ENCODE measurements at regions not wholly inside any gene's neighbourhood (a gene's known extent, or its start where the extent isn't known, plus 50 kb on each side); places are given as distances from the start of the nearest gene placed in this dataset.

GRCh38 chrX:113429011-113429410, 588.4 kb upstream of the AMOT start:
- no peak for DNase-seq
- H3K4me1 ChIP-seq: no peaks in the 10 kb centered on the region
- in situ Hi-C loops (cut with MboI; ENCODE audit: low pct_ligation_motif_present in 1 of 4, low pct_unique_long_range_greater_than_20kb in 1 of 4, low sequenced_read_pairs in 3 of 4): no loop called here
- H3K4me3 ChIP-seq: no peak overlapping the region
- H3K27me3 ChIP-seq: no peaks in the 10 kb centered on the region
- 79% methylated on average over 1 of the region's 1 CpG; no CpG with 5 or more reads in 1 of the 2 donors for WGBS, 2 donors (ENCODE audit: low coverage in 1 of 2)
- no peak overlapping the region for H3K27ac ChIP-seq
- TF ChIP-seq POLR2A (IDR thresholded peaks at IDR 0.05) (no peak), EP300 (IDR thresholded peaks at IDR 0.05; ENCODE audit: low read depth) (no peak)
- no peaks in the 10 kb centered on the region for H3K9me3 ChIP-seq
- H3K36me3 ChIP-seq: no peaks in the 10 kb centered on the region
- intact Hi-C loops (cut with DNase I; ENCODE audit: low total_unique reads): no loop called here

DNA sequence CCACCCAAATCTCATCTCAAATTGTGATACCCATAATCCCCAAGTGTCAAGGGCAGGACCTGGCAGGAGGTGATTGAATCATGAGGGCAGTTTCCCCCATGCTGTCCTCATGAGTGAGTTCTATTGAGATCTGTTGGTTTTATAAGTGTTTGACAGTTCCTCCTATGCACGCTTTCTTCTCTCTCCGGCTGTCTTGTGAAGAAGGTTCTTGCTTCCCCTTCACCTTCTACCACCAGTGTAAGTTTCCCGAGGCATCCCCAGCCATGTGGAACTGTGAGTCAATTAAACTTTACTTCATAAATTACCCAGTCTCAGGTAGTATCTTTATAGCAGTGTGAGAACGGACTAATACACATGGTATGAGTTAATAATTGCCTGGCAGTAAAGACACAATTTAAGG, 581.7 kb upstream of the AMOT start:
- TF ChIP-seq CTCF (IDR thresholded peaks at IDR 0.05): no peak
- TF ChIP-seq EP300 (IDR thresholded peaks at IDR 0.05; ENCODE audit: low read depth): no peak
- no peak for TF ChIP-seq POLR2AphosphoS5 (IDR thresholded peaks at IDR 0.05)
- no peak for TF ChIP-seq POLR2A (IDR thresholded peaks at IDR 0.05)
- no peaks in the 10 kb centered on the region for H3K36me3 ChIP-seq
- intact Hi-C loops (cut with DNase I; ENCODE audit: low total_unique reads) (no loop called here), in situ Hi-C loops (cut with MboI; ENCODE audit: low pct_ligation_motif_present in 1 of 4, low pct_unique_long_range_greater_than_20kb in 1 of 4, low sequenced_read_pairs in 3 of 4) (no loop called here)
- H3K27ac ChIP-seq: no peak overlapping the region
- no peaks in the 10 kb centered on the region for H3K9me3 ChIP-seq
- H3K27me3 ChIP-seq: no peaks in the 10 kb centered on the region
- H3K4me1 ChIP-seq: no peaks in the 10 kb centered on the region
- WGBS, 2 donors (ENCODE audit: low coverage in 1 of 2): 67 to 100% methylated on average over 1 to 4 of the region's 4 CpGs
- no peak for DNase-seq
- no peak overlapping the region for H3K4me3 ChIP-seq

DNA sequence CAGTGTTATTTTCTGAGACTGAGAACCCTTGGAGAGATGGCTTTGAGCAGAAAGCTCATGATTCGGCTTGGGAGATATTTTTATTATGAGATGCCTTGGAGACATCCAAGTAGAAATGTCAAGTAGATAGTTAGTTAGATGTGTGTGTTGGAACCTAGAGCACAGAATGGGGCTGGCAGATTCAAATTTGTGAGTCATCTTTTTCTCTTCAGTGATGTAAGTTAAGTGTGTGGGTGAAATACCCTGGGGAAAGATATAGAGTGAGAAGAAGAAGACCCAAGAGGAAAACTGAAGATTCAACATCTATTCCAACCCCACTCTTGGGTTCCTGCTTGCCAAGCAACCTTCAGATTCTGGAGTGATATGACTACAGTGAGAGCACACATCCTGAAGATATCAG, 580.8 kb upstream of the AMOT start:
- no peak overlapping the region for H3K27ac ChIP-seq
- WGBS, 2 donors (ENCODE audit: low coverage in 1 of 2): 96% methylated on average over 1 of the region's 1 CpG; no CpG with 5 or more reads in 1 of the 2 donors
- in situ Hi-C loops (cut with MboI; ENCODE audit: low pct_ligation_motif_present in 1 of 4, low pct_unique_long_range_greater_than_20kb in 1 of 4, low sequenced_read_pairs in 3 of 4) (no loop called here), intact Hi-C loops (cut with DNase I; ENCODE audit: low total_unique reads) (no loop called here)
- H3K27me3 ChIP-seq: no peaks in the 10 kb centered on the region
- no peak overlapping the region for H3K4me3 ChIP-seq
- no peak for DNase-seq
- no peaks in the 10 kb centered on the region for H3K9me3 ChIP-seq
- TF ChIP-seq CTCF (IDR thresholded peaks at IDR 0.05): no peak
- no peak for TF ChIP-seq POLR2A (IDR thresholded peaks at IDR 0.05)
- no peaks in the 10 kb centered on the region for H3K36me3 ChIP-seq
- no peaks in the 10 kb centered on the region for H3K4me1 ChIP-seq

- no peaks in the 10 kb centered on the region for H3K4me1 ChIP-seq
- intact Hi-C loops (cut with DNase I; ENCODE audit: low total_unique reads): no loop called here
- no peak overlapping the region for H3K27ac ChIP-seq
- in situ Hi-C loops (cut with MboI; ENCODE audit: low pct_ligation_motif_present in 1 of 4, low pct_unique_long_range_greater_than_20kb in 1 of 4, low sequenced_read_pairs in 3 of 4): no loop called here
- no peak for DNase-seq
- no peaks in the 10 kb centered on the region for H3K36me3 ChIP-seq
- H3K9me3 ChIP-seq: no peaks in the 10 kb centered on the region
- TF ChIP-seq EP300 (IDR thresholded peaks at IDR 0.05; ENCODE audit: low read depth): no peak
- TF ChIP-seq POLR2AphosphoS5 (IDR thresholded peaks at IDR 0.05): no peak
- TF ChIP-seq CTCF (IDR thresholded peaks at IDR 0.05): no peak
- no peak for TF ChIP-seq POLR2A (IDR thresholded peaks at IDR 0.05)
- H3K27me3 ChIP-seq: no peaks in the 10 kb centered on the region
- no peak overlapping the region for H3K4me3 ChIP-seq
- 60% methylated on average over 1 of the region's 1 CpG; no CpG with 5 or more reads in 1 of the 2 donors for WGBS, 2 donors (ENCODE audit: low coverage in 1 of 2)
Observed at GRCh38 chrX:113412106-113412505, 571.5 kb upstream of the AMOT start.

- WGBS, 2 donors (ENCODE audit: low coverage in 1 of 2): 92 to 100% methylated on average over 1 to 3 of the region's 3 CpGs
- no peaks in the 10 kb centered on the region for H3K27me3 ChIP-seq
- H3K4me3 ChIP-seq: no peak overlapping the region
- intact Hi-C loops (cut with DNase I; ENCODE audit: low total_unique reads): no loop called here
- H3K9me3 ChIP-seq: no peaks in the 10 kb centered on the region
- in situ Hi-C loops (cut with MboI; ENCODE audit: low pct_ligation_motif_present in 1 of 4, low pct_unique_long_range_greater_than_20kb in 1 of 4, low sequenced_read_pairs in 3 of 4): no loop called here
- no peaks in the 10 kb centered on the region for H3K4me1 ChIP-seq
- no peak for TF ChIP-seq POLR2AphosphoS5 (IDR thresholded peaks at IDR 0.05)
- TF ChIP-seq EP300 (IDR thresholded peaks at IDR 0.05; ENCODE audit: low read depth): no peak
- TF ChIP-seq POLR2A (IDR thresholded peaks at IDR 0.05): no peak
- no peak for TF ChIP-seq CTCF (IDR thresholded peaks at IDR 0.05)
- no peaks in the 10 kb centered on the region for H3K36me3 ChIP-seq
- no peak for DNase-seq
- H3K27ac ChIP-seq: no peak overlapping the region
Observed at GRCh38 chrX:113408843-113409242, 568.2 kb upstream of the AMOT start.
